ENCODE measurements at regions not wholly inside any gene's neighbourhood (a gene's known extent, or its start where the extent isn't known, plus 50 kb on each side); places are given as distances from the start of the nearest gene placed in this dataset.

GRCh38 chr12:132388379-132389015 lies 59.1 kb upstream of the GALNT9 start:
- TF ChIP-seq POLR2A (IDR thresholded peaks at IDR 0.05) (no peak), CTCF (IDR thresholded peaks at IDR 0.05) (no peak)
- no peak for DNase-seq
- Histone ChIP-seq H3K9me3 (no peaks in the 10 kb centered on the region), H3K27me3 (peaks cover 0 to 12% of the 10 kb centered on the region in 2 donors), H3K4me1 (no peaks in the 10 kb centered on the region), H3K36me3 (replicated peaks in 1 of 2; ENCODE audit: insufficient read depth in 1 of 2, low read depth in 2 of 2) (no peaks in the 10 kb centered on the region), H3K4me3 (no peak overlapping the region), H3K27ac (no peak overlapping the region)
- 60% methylated on average over 11 to 12 of the region's 13 CpGs for WGBS, 2 donors
- intact Hi-C loops (cut with DNase I) = no loop called here
- no peak for ATAC-seq

GRCh38 chr12:132386926-132387497 lies 57.6 kb upstream of the GALNT9 start:
- WGBS, 2 donors = 54 to 70% methylated on average over 22 to 24 of the region's 30 CpGs
- no peak for DNase-seq
- no peak for TF ChIP-seq POLR2A (IDR thresholded peaks at IDR 0.05)
- TF ChIP-seq CTCF (IDR thresholded peaks at IDR 0.05) = no peak
- H3K4me3 ChIP-seq = no peak overlapping the region
- ATAC-seq = no peak
- no peaks in the 10 kb centered on the region for H3K9me3 ChIP-seq
- intact Hi-C loops (cut with DNase I) = no loop called here
- H3K27me3 ChIP-seq = peaks cover 0 to 12% of the 10 kb centered on the region in 2 donors
- no peaks in the 10 kb centered on the region for H3K36me3 ChIP-seq (replicated peaks in 1 of 2; ENCODE audit: insufficient read depth in 1 of 2, low read depth in 2 of 2)
- no peak overlapping the region for H3K27ac ChIP-seq
- no peaks in the 10 kb centered on the region for H3K4me1 ChIP-seq

GRCh38 chr12:132385923-132386751 lies 56.7 kb upstream of the GALNT9 start:
- H3K27me3 ChIP-seq = peaks cover 0 to 12% of the 10 kb centered on the region in 2 donors
- intact Hi-C loops (cut with DNase I) = no loop called here
- peak in 1 of 4 donors; percentile 3 for DNase-seq
- no peak overlapping the region for H3K4me3 ChIP-seq
- H3K9me3 ChIP-seq = no peaks in the 10 kb centered on the region
- no peak for ATAC-seq
- H3K4me1 ChIP-seq = no peaks in the 10 kb centered on the region
- no peak overlapping the region for H3K27ac ChIP-seq
- 36 to 39% methylated on average over 26 to 36 of the region's 36 CpGs for WGBS, 2 donors
- no peaks in the 10 kb centered on the region for H3K36me3 ChIP-seq (replicated peaks in 1 of 2; ENCODE audit: insufficient read depth in 1 of 2, low read depth in 2 of 2)
- no peak for TF ChIP-seq CTCF (IDR thresholded peaks at IDR 0.05)
- TF ChIP-seq POLR2A (IDR thresholded peaks at IDR 0.05) = no peak

GRCh38 chr12:132384916-132385774 lies 55.8 kb upstream of the GALNT9 start:
- Histone ChIP-seq H3K4me1 (no peaks in the 10 kb centered on the region), H3K4me3 (no peak overlapping the region), H3K36me3 (replicated peaks in 1 of 2; ENCODE audit: insufficient read depth in 1 of 2, low read depth in 2 of 2) (no peaks in the 10 kb centered on the region), H3K27ac (no peak overlapping the region), H3K27me3 (peaks cover 0 to 18% of the 10 kb centered on the region in 2 donors), H3K9me3 (no peaks in the 10 kb centered on the region)
- TF ChIP-seq POLR2A (IDR thresholded peaks at IDR 0.05) (no peak), CTCF (IDR thresholded peaks at IDR 0.05) (no peak)
- intact Hi-C loops (cut with DNase I) = no loop called here
- DNase-seq (no peak), ATAC-seq (no peak)
- WGBS, 2 donors = 44 to 47% methylated on average over 25 of the region's 25 CpGs

Measured in body of pancreas (tissue), 4 donors.